ENCODE measurements at regions not wholly inside any gene's neighbourhood (a gene's known extent, or its start where the extent isn't known, plus 50 kb on each side); places are given as distances from the start of the nearest gene placed in this dataset.

- 91 to 100% methylated on average over 2 of the region's 2 CpGs for WGBS, 2 experiments (ENCODE audit: insufficient coverage in 1 of 2, insufficient read length in 1 of 2)
- no peak overlapping the region for H3K4me3 Mint-ChIP-seq
- no peak overlapping the region for H3K27ac ChIP-seq (ENCODE audit: low read depth, low read length)
These were observed 107.3 kb upstream of the ELAVL2 start for GRCh38 chr9:23933348-23933747.

GRCh38 chr9:23926368-23926767, 100.3 kb upstream of the ELAVL2 start:
- Mint-ChIP-seq H3K9me3 (peaks cover 6% of the 10 kb centered on the region), H3K4me1 (no peaks in the 10 kb centered on the region), H3K27me3 (ENCODE audit: insufficient read depth) (no peaks in the 10 kb centered on the region), H3K27ac (no peak overlapping the region), H3K4me3 (no peak overlapping the region), H3K36me3 (ENCODE audit: low read depth) (no peaks in the 10 kb centered on the region)
- Histone ChIP-seq H3K27me3 (ENCODE audit: control insufficient read depth, insufficient read depth, low read length, poor library complexity, severe bottlenecking) (no peaks in the 10 kb centered on the region), H3K36me3 (ENCODE audit: control insufficient read depth, insufficient read depth, low read length) (no peaks in the 10 kb centered on the region), H3K4me3 (ENCODE audit: low read length) (no peak overlapping the region), H3K4me1 (ENCODE audit: control insufficient read depth, insufficient read depth, low read length) (no peaks in the 10 kb centered on the region), H3K27ac (ENCODE audit: low read depth, low read length) (no peak overlapping the region), H3K9me3 (ENCODE audit: control insufficient read depth, low read length) (no peaks in the 10 kb centered on the region), H3K9ac (ENCODE audit: extremely low read depth, low read length, poor library complexity, severe bottlenecking) (no peak overlapping the region)
- DNase-seq, result no peak
- no peak for TF ChIP-seq CTCF (conservative IDR thresholded peaks at IDR 0.05)

More at GRCh38 chr9:23933348-23933747, 107.3 kb upstream of the ELAVL2 start:
- no peak for TF ChIP-seq CTCF (conservative IDR thresholded peaks at IDR 0.05)
- DNase-seq, result no peak
- H3K27me3 ChIP-seq (ENCODE audit: control insufficient read depth, insufficient read depth, low read length, poor library complexity, severe bottlenecking), result no peaks in the 10 kb centered on the region
- no peak overlapping the region for H3K9ac ChIP-seq (ENCODE audit: extremely low read depth, low read length, poor library complexity, severe bottlenecking)
- H3K36me3 ChIP-seq (ENCODE audit: control insufficient read depth, insufficient read depth, low read length), result no peaks in the 10 kb centered on the region
- Mint-ChIP-seq H3K27me3 (ENCODE audit: insufficient read depth) (no peaks in the 10 kb centered on the region), H3K27ac (no peak overlapping the region), H3K9me3 (peaks cover 2% of the 10 kb centered on the region), H3K4me1 (peaks cover 7% of the 10 kb centered on the region), H3K36me3 (ENCODE audit: low read depth) (no peaks in the 10 kb centered on the region)
- H3K4me1 ChIP-seq (ENCODE audit: control insufficient read depth, insufficient read depth, low read length), result no peaks in the 10 kb centered on the region
- H3K4me3 ChIP-seq (ENCODE audit: low read length), result no peak overlapping the region
- peaks cover 5% of the 10 kb centered on the region for H3K9me3 ChIP-seq (ENCODE audit: control insufficient read depth, low read length)

- no peaks in the 10 kb centered on the region for H3K4me1 Mint-ChIP-seq
- H3K27ac ChIP-seq (ENCODE audit: low read depth, low read length), result no peak overlapping the region
- no peak for DNase-seq
- no peak overlapping the region for H3K4me3 Mint-ChIP-seq
- no peaks in the 10 kb centered on the region for H3K36me3 ChIP-seq (ENCODE audit: control insufficient read depth, insufficient read depth, low read length)
- 75 to 94% methylated on average over 2 to 16 of the region's 17 CpGs for WGBS, 2 experiments (ENCODE audit: insufficient coverage in 1 of 2, insufficient read length in 1 of 2)
- no peaks in the 10 kb centered on the region for H3K36me3 Mint-ChIP-seq (ENCODE audit: low read depth)
- H3K4me1 ChIP-seq (ENCODE audit: control insufficient read depth, insufficient read depth, low read length), result no peaks in the 10 kb centered on the region
- no peak overlapping the region for H3K4me3 ChIP-seq (ENCODE audit: low read length)
- no peaks in the 10 kb centered on the region for H3K9me3 ChIP-seq (ENCODE audit: control insufficient read depth, low read length)
- no peaks in the 10 kb centered on the region for H3K27me3 Mint-ChIP-seq (ENCODE audit: insufficient read depth)
- no peak for TF ChIP-seq CTCF (conservative IDR thresholded peaks at IDR 0.05)
- no peak overlapping the region for H3K9ac ChIP-seq (ENCODE audit: extremely low read depth, low read length, poor library complexity, severe bottlenecking)
- no peak overlapping the region for H3K27ac Mint-ChIP-seq
- H3K9me3 Mint-ChIP-seq, result no peaks in the 10 kb centered on the region
- H3K27me3 ChIP-seq (ENCODE audit: control insufficient read depth, insufficient read depth, low read length, poor library complexity, severe bottlenecking), result no peaks in the 10 kb centered on the region
These were observed 88.5 kb upstream of the ELAVL2 start for GRCh38 chr9:23914431-23915003.
